Neural cell (in vitro differentiated cells): ENCODE measurements at regions not wholly inside any gene's neighbourhood (a gene's known extent, or its start where the extent isn't known, plus 50 kb on each side); places are given as distances from the start of the nearest gene placed in this dataset.

ENCODE experiments used
- H2AFZ ChIP-seq: fragments of 200-600, 300-800 bp; sonication (generic), shearing (Covaris generic); 2 replicates; pipeline ENCODE4 v1.6.0; 2014; ENCODE audit warnings: low read depth, mild to moderate bottlenecking, antibody characterized with exemption, low read length, moderate library complexity
- H3F3A ChIP-seq: fragments of 200-600 bp; shearing (Covaris generic); 2 replicates; pipeline ENCODE4 v1.6.1; 2016; ENCODE audit warnings: mild to moderate bottlenecking, moderate library complexity, mixed read lengths, antibody characterized with exemption, low read length; ENCODE audit not compliant: insufficient read depth, poor library complexity, severe bottlenecking
- H3K27ac ChIP-seq: fragments of 200-600, 300-800 bp; sonication (generic), shearing (Covaris generic); 2 replicates; pipeline ENCODE4 v1.5.1; 2014; ENCODE audit warnings: mild to moderate bottlenecking, low read length, moderate library complexity
- H3K27me3 ChIP-seq: fragments of 300-800, 200-600 bp; sonication (generic), shearing (Covaris generic); 2 replicates; pipeline ENCODE4 v1.6.0; 2014; ENCODE audit warnings: mild to moderate bottlenecking, low read depth, low read length, moderate library complexity; ENCODE audit not compliant: insufficient read depth
- H3K36me3 ChIP-seq: fragments of 300-800, 200-600 bp; sonication (generic), shearing (Covaris generic); 2 replicates; pipeline ENCODE4 v1.5.1; 2014; ENCODE audit warnings: mild to moderate bottlenecking, antibody characterized with exemption, low read length, moderate library complexity; ENCODE audit not compliant: insufficient read depth
- H3K4me2 ChIP-seq: fragments of 300-800, 200-600 bp; sonication (generic), shearing (Covaris generic); 2 replicates; pipeline ENCODE4 v1.6.0; 2014; ENCODE audit warnings: mild to moderate bottlenecking, low read length
- H3K4me3 ChIP-seq: fragments of 300-800, 200-600 bp; sonication (generic), shearing (Covaris generic); 2 replicates; pipeline ENCODE4 v1.5.1; 2014; ENCODE audit warnings: mild to moderate bottlenecking, low read length, moderate library complexity
- H3K79me2 ChIP-seq: fragments of 200-600 bp; shearing (Covaris generic); replicated peaks from 2 replicates; pipeline ENCODE4 v1.6.0; 2014; ENCODE audit warnings: mild to moderate bottlenecking, low read length, moderate library complexity; ENCODE audit not compliant: insufficient read depth
- H3K9ac ChIP-seq: fragments of 300-800, 200-600 bp; sonication (generic), shearing (Covaris generic); 2 replicates; pipeline ENCODE4 v1.6.1; 2016; ENCODE audit warnings: mild to moderate bottlenecking, low read length, mixed read lengths
- H3K9me2 ChIP-seq: fragments of 200-600 bp; shearing (Covaris generic); 2 replicates; pipeline ENCODE4 v1.6.1; 2016; ENCODE audit warnings: mild to moderate bottlenecking, low read length, mixed read lengths; ENCODE audit not compliant: insufficient read depth
- H3K9me3 ChIP-seq: fragments of 200-600, 300-800 bp; sonication (generic), shearing (Covaris generic); 2 replicates; pipeline ENCODE4 v1.6.1; 2016; ENCODE audit warnings: mild to moderate bottlenecking, mixed run types, low read length, moderate library complexity, mixed read lengths
- H4K20me1 ChIP-seq: fragments of 200-600 bp; shearing (Covaris generic); 2 replicates; pipeline ENCODE4 v1.6.1; 2016; ENCODE audit warnings: mild to moderate bottlenecking, mixed run types; ENCODE audit not compliant: insufficient read depth
- EP300 ChIP-seq: fragments of 450-650 bp; conservative IDR thresholded peaks from 2 replicates; pipeline ENCODE4 v1.6.1; 2014; ENCODE audit warnings: antibody characterized with exemption, mild to moderate bottlenecking, moderate library complexity; ENCODE audit not compliant: poor library complexity, severe bottlenecking
- EZH2 ChIP-seq: fragments of 200-600, 300-800 bp; shearing (Covaris generic), sonication (generic); IDR thresholded peaks from 2 replicates; pipeline ENCODE4 v1.6.1; 2014; ENCODE audit warnings: antibody characterized with exemption, low read length, borderline replicate concordance, mild to moderate bottlenecking; ENCODE audit not compliant: insufficient read depth, poor library complexity, severe bottlenecking
- MXI1 ChIP-seq: fragments of 450-650 bp; conservative IDR thresholded peaks from 2 replicates; pipeline ENCODE4 v1.6.1; 2014; ENCODE audit warnings: antibody characterized with exemption, mild to moderate bottlenecking; ENCODE audit not compliant: poor library complexity, severe bottlenecking
- POLR2AphosphoS5 ChIP-seq: IDR thresholded peaks from 2 replicates; pipeline ENCODE4 v1.6.1; 2012
- RAD21 ChIP-seq: fragments of 450-650 bp; conservative IDR thresholded peaks from 2 replicates; pipeline ENCODE4 v1.6.1; 2014; ENCODE audit warnings: antibody characterized with exemption, mild to moderate bottlenecking, moderate library complexity
- SMC3 ChIP-seq: fragments of 450-650 bp; conservative IDR thresholded peaks from 2 replicates; pipeline ENCODE4 v1.6.1; 2014; ENCODE audit warnings: antibody characterized with exemption, mild to moderate bottlenecking, moderate library complexity; ENCODE audit not compliant: poor library complexity
- TAF1 ChIP-seq: IDR thresholded peaks from 2 replicates; pipeline ENCODE4 v1.6.1; 2012; ENCODE audit warnings: low read depth
- TF ChIP-seq, protein P1 (sequence below): IDR thresholded peaks from 2 replicates; pipeline ENCODE4 v1.6.1; 2012; ENCODE audit warnings: borderline replicate concordance
- TF ChIP-seq, protein P2 (sequence below): fragments of 450-650 bp; IDR thresholded peaks from 2 replicates; pipeline ENCODE4 v1.5.1; 2014; ENCODE audit warnings: antibody characterized with exemption, mild to moderate bottlenecking, moderate library complexity; ENCODE audit not compliant: poor library complexity, severe bottlenecking

DNA sequence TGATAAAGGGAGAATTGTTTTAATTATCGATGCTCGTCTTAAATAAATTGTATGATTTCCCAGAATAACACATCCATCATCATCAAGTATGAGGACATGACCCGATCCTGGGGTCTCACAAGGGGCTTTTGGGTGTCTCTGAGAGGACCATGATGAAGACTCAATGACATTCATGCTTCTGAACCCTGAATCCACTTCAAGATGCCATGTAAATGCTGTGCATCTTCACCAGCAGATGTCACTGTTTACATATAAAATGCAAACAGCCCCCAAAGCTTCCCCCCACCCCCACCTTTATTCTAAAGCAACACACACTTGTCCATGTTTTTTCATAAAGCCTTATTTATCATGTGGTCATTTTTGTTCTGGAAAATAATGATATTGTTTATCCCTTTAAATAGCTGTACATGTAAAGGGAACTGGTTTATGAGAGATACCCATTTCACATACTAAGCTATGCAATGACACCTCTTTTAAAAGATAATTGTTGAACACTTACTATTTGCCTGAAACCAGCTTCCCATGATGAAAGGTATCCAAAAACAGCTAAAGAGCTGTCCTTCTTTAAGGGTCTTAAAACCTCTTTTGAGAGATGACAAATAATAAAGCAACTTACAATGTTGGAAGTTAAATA is 69.7 kb upstream of the UBE3A start:
- Histone ChIP-seq H3K4me3 (no peak overlapping the region), H3K9ac (no peak overlapping the region), H2AFZ (no peak overlapping the region), H3K79me2 (no peaks in the 10 kb centered on the region), H3K4me2 (no peak overlapping the region), H3K27me3 (no peaks in the 10 kb centered on the region), H3K36me3 (no peaks in the 10 kb centered on the region), H3K9me3 (no peaks in the 10 kb centered on the region), H3F3A (no peaks in the 10 kb centered on the region), H3K27ac (no peak overlapping the region), H4K20me1 (no peaks in the 10 kb centered on the region), H3K9me2 (no peaks in the 10 kb centered on the region)
- TF ChIP-seq TAF1, result no peak
- peak; percentile 97 for TF ChIP-seq RAD21
- TF ChIP-seq, protein P1, sequence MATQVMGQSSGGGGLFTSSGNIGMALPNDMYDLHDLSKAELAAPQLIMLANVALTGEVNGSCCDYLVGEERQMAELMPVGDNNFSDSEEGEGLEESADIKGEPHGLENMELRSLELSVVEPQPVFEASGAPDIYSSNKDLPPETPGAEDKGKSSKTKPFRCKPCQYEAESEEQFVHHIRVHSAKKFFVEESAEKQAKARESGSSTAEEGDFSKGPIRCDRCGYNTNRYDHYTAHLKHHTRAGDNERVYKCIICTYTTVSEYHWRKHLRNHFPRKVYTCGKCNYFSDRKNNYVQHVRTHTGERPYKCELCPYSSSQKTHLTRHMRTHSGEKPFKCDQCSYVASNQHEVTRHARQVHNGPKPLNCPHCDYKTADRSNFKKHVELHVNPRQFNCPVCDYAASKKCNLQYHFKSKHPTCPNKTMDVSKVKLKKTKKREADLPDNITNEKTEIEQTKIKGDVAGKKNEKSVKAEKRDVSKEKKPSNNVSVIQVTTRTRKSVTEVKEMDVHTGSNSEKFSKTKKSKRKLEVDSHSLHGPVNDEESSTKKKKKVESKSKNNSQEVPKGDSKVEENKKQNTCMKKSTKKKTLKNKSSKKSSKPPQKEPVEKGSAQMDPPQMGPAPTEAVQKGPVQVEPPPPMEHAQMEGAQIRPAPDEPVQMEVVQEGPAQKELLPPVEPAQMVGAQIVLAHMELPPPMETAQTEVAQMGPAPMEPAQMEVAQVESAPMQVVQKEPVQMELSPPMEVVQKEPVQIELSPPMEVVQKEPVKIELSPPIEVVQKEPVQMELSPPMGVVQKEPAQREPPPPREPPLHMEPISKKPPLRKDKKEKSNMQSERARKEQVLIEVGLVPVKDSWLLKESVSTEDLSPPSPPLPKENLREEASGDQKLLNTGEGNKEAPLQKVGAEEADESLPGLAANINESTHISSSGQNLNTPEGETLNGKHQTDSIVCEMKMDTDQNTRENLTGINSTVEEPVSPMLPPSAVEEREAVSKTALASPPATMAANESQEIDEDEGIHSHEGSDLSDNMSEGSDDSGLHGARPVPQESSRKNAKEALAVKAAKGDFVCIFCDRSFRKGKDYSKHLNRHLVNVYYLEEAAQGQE, result no peak
- peak; percentile 99 for TF ChIP-seq SMC3
- no peak for TF ChIP-seq MXI1
- TF ChIP-seq POLR2AphosphoS5, result no peak
- TF ChIP-seq EZH2, result no peak
- TF ChIP-seq, protein P2, sequence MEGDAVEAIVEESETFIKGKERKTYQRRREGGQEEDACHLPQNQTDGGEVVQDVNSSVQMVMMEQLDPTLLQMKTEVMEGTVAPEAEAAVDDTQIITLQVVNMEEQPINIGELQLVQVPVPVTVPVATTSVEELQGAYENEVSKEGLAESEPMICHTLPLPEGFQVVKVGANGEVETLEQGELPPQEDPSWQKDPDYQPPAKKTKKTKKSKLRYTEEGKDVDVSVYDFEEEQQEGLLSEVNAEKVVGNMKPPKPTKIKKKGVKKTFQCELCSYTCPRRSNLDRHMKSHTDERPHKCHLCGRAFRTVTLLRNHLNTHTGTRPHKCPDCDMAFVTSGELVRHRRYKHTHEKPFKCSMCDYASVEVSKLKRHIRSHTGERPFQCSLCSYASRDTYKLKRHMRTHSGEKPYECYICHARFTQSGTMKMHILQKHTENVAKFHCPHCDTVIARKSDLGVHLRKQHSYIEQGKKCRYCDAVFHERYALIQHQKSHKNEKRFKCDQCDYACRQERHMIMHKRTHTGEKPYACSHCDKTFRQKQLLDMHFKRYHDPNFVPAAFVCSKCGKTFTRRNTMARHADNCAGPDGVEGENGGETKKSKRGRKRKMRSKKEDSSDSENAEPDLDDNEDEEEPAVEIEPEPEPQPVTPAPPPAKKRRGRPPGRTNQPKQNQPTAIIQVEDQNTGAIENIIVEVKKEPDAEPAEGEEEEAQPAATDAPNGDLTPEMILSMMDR, result peak; percentile 95
- no peak for TF ChIP-seq EP300

DNA sequence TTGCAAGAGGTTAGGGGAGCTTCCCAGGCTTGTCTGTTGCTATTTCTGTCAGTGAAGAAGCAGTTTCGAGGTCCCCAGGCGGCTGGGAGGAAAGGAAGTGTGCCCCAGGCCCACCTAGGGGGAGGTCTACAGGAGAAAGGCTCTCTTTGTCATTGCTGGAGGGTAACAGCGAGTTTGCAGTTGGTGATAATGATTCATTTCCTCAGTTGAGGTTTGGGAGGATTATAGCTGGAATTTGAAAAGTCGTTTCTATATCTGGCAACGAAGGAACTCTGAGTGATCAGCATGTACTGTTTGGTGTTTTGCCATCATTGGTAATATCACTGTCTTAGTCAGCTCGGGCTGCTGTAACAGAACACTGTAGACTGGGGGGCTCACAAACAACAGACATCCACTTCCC is 65.5 kb upstream of the UBE3A start:
- Histone ChIP-seq H3K4me3 (no peak overlapping the region), H3K79me2 (no peaks in the 10 kb centered on the region), H3K27ac (no peak overlapping the region), H2AFZ (no peak overlapping the region), H3K9me2 (no peaks in the 10 kb centered on the region), H3K9ac (no peak overlapping the region), H3K9me3 (no peaks in the 10 kb centered on the region), H3K27me3 (no peaks in the 10 kb centered on the region), H4K20me1 (no peaks in the 10 kb centered on the region), H3K4me2 (no peak overlapping the region), H3F3A (no peaks in the 10 kb centered on the region), H3K36me3 (no peaks in the 10 kb centered on the region)
- TF ChIP-seq MXI1 (no peak), RAD21 (no peak), SMC3 (no peak), POLR2AphosphoS5 (no peak), EP300 (no peak), EZH2 (no peak), TAF1 (no peak)
- TF ChIP-seq, protein P2, result no peak
- TF ChIP-seq, protein P1, result no peak
